Gastroesophageal sphincter (tissue), 4 donors: ENCODE measurements at regions not wholly inside any gene's neighbourhood (a gene's known extent, or its start where the extent isn't known, plus 50 kb on each side); places are given as distances from the start of the nearest gene placed in this dataset.

ENCODE experiments used
- ATAC-seq: fragments of 150-250 bp; one replicate; pipeline ENCODE4 v1.9.1; 2016; ENCODE audit warnings: mild to moderate bottlenecking, moderate library complexity
- H3K27ac ChIP-seq, 4 donors: fragments of 200-600 bp; sonication (generic) in 3 of 4; 1 replicate in 3 of 4; 2 replicates in 1 of 4; pipeline ENCODE4 v1.5.1; 2016 to 2019
- H3K27me3 ChIP-seq: fragments of 200-600 bp; sonication (generic); one replicate; pipeline ENCODE4 v1.5.1; 2019
- H3K36me3 ChIP-seq, 2 donors: fragments of 200-600 bp; sonication (generic); one replicate each; pipeline ENCODE4 v1.5.1; 2019; ENCODE audit warnings: control low read depth in 1 of 2
- H3K4me1 ChIP-seq, 3 donors: fragments of 200-600 bp; sonication (generic); 1 replicate in 2 of 3; 2 replicates in 1 of 3; pipeline ENCODE4 v1.5.1; 2016 to 2019; ENCODE audit warnings: control low read depth in 2 of 3
- H3K4me3 ChIP-seq, 2 donors: fragments of 200-600 bp; sonication (generic); one replicate each; pipeline ENCODE4 v1.5.1; 2019; ENCODE audit warnings: mild to moderate bottlenecking in 1 of 2, moderate library complexity in 1 of 2
- H3K9me3 ChIP-seq, 3 donors: fragments of 200-600 bp; sonication (generic); one replicate each; pipeline ENCODE4 v1.5.1; 2017 to 2019; ENCODE audit warnings: control low read depth in 2 of 3
- POLR2AphosphoS5 ChIP-seq: sonication (generic); formaldehyde crosslinking; IDR thresholded peaks from one replicate; pipeline ENCODE4 v1.6.1; 2017; ENCODE audit warnings: antibody characterized with exemption
- WGBS, 2 donors: methylation state at CpG; one replicate each; pipeline ENCODE4 v1.1.5; 2018; ENCODE audit warnings: low coverage in 1 of 2; 5-methylcytosine and 5-hydroxymethylcytosine counted together

DNA sequence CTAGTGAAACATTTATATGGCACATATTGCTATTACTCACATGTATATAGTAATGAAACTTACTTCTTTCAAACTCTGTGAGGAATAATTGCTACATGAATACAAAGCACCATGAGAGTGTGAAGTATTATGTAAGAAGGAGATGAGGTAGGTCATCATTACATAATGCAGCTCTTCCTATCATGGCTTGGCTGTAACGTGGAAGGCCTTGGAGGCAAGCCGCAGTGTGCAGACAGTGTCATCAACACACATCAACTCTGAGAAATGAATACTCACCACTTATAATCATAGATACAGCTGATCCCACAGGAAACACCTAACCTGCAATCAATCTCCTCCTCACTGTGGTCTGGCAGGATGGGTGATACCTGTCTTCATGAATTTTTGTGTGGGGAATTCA is 49.9 kb upstream of the CCDC91 start:
- Histone ChIP-seq H3K27ac (no peak overlapping the region), H3K27me3 (no peaks in the 10 kb centered on the region), H3K4me1 (no peaks in the 10 kb centered on the region), H3K4me3 (no peak overlapping the region), H3K9me3 (no peaks in the 10 kb centered on the region), H3K36me3 (no peaks in the 10 kb centered on the region)
- ATAC-seq: no peak
- no peak for TF ChIP-seq POLR2AphosphoS5
- WGBS, 2 donors: 94% methylated on average over 2 of the region's 2 CpGs; no CpG with 5 or more reads in 1 of the 2 donors
